Pulmonary artery endothelial cell (primary cell): ENCODE measurements at regions not wholly inside any gene's neighbourhood (a gene's known extent, or its start where the extent isn't known, plus 50 kb on each side); places are given as distances from the start of the nearest gene placed in this dataset.

Experiments used
- DNase-seq: peaks from one replicate; pipeline ENCODE4 v3.0.0-alpha.2; 2011; ENCODE audit warnings: low read depth, low spot score

GRCh38 chr12:107320033-107320928 lies 226.9 kb upstream of the CRY1 start:
- DNase-seq: no peak

- DNase-seq: no peak
These were observed 227.7 kb upstream of the CRY1 start for GRCh38 chr12:107320929-107321631.

GRCh38 chr12:107322063-107322462 lies 228.7 kb upstream of the CRY1 start:
- no peak for DNase-seq

- no peak for DNase-seq
These were observed 231.8 kb upstream of the CRY1 start for GRCh38 chr12:107325075-107325608.

- no peak for DNase-seq
These were observed 232.9 kb upstream of the CRY1 start for GRCh38 chr12:107326237-107326636.

- DNase-seq: no peak
These were observed 234.4 kb upstream of the CRY1 start for GRCh38 chr12:107327651-107328182.

GRCh38 chr12:107328442-107329133 lies 235.2 kb upstream of the CRY1 start:
- DNase-seq: no peak

- no peak for DNase-seq
These were observed 236.4 kb upstream of the CRY1 start for GRCh38 chr12:107329569-107330324.

- no peak for DNase-seq
These were observed 237.6 kb upstream of the CRY1 start for GRCh38 chr12:107330831-107331431.

- DNase-seq: no peak
These were observed 238.1 kb upstream of the CRY1 start for GRCh38 chr12:107331471-107331870.

- DNase-seq: no peak
These were observed 238.6 kb upstream of the CRY1 start for GRCh38 chr12:107331912-107332311.

- DNase-seq: no peak
These were observed 239.4 kb upstream of the CRY1 start for GRCh38 chr12:107332743-107333142.

- DNase-seq: no peak
These were observed 242.6 kb upstream of the CRY1 start for GRCh38 chr12:107335802-107336570.

GRCh38 chr12:107336695-107337094 lies 243.3 kb upstream of the CRY1 start:
- DNase-seq: no peak

- DNase-seq: no peak
These were observed 244.2 kb upstream of the CRY1 start for GRCh38 chr12:107337346-107338095.

GRCh38 chr12:107339487-107339886 lies 246.1 kb upstream of the CRY1 start:
- no peak for DNase-seq

- DNase-seq: no peak
These were observed 246.6 kb upstream of the CRY1 start for GRCh38 chr12:107339932-107340331.

- no peak for DNase-seq
These were observed 247.5 kb upstream of the CRY1 start for GRCh38 chr12:107340898-107341297.
